Pancreas (tissue), 10 donors: ENCODE measurements at regions not wholly inside any gene's neighbourhood (a gene's known extent, or its start where the extent isn't known, plus 50 kb on each side); places are given as distances from the start of the nearest gene placed in this dataset.

Experiments used
- ATAC-seq, 4 donors: fragments of 200-7000 bp; cut with Tn5 transposase; one replicate each; pipeline versions ENCODE4 v1.8.0 to v1.9.1; 2020; ENCODE audit warnings: mild to moderate bottlenecking in 4 of 4, moderate library complexity in 4 of 4
- DNase-seq, 6 donors: peaks; one replicate each; pipeline ENCODE4 v3.0.0-alpha.2; 2020
- FAIRE-seq: peaks from 2 replicates; lab custom pipeline; 2012; peaks lifted over from hg19 to GRCh38; lab: Jason Lieb, UNC
- H3K27ac ChIP-seq, 4 donors: fragments of 200-600 bp; sonication (generic); 1 replicate in 3 of 4; 2 replicates in 1 of 4; pipeline versions ENCODE4 v1.5.0 to v1.8.0; 2020
- H3K27me3 ChIP-seq, 4 donors: fragments of 200-600 bp; one replicate each; pipeline ENCODE4 v1.8.0; 2021
- H3K36me3 ChIP-seq, 3 donors: fragments of 200-600 bp; sonication (generic) in 1 of 3; one replicate each; pipeline versions ENCODE4 v1.5.0 to v1.8.0; 2020 to 2021
- H3K4me1 ChIP-seq, 3 donors: fragments of 200-600 bp; one replicate each; pipeline ENCODE4 v1.8.0; 2021
- H3K4me3 ChIP-seq, 4 donors: fragments of 200-600 bp; sonication (generic) in 2 of 4; one replicate each; pipeline versions ENCODE4 v1.5.0 to v1.8.0; 2020 to 2021
- H3K9me3 ChIP-seq, 4 donors: fragments of 200-600 bp; one replicate each; pipeline ENCODE4 v1.8.0; 2021
- WGBS, 2 donors: extraction: QIAGEN DNeasy Blood & Tissue Kit; methylation state at CpG; one replicate each; pipeline ENCODE4 v1.1.7; 2013; 5-methylcytosine and 5-hydroxymethylcytosine counted together
- intact Hi-C, 3 donors: fragments of 100-400 bp; cut with DNase I; formaldehyde crosslinking; loops; one replicate each; pipeline versions ENCODE4 v1.11.1 to v1.14.2; 2022
- TF ChIP-seq, protein P1 (sequence below), 4 donors: fragments of 200-600 bp; sonication (generic) in 3 of 4; IDR thresholded peaks; one replicate each; pipeline versions ENCODE4 v1.5.0 to v1.8.0; 2021; ENCODE audit warnings: antibody characterized with exemption in 4 of 4
- donor health status: healthy with polysubstance abuse.
- donor health status: DM: no; HTN: no; CAD: no; lungs with moderate emphysema.
- donor health status: DM: no; HTN: no; CAD: no.
- donor health status: control.
- donor health status: control.
- donor health status: Bipolar disorder and iron deficiency.
- donor health status: DM: yes; HTN: yes; CAD: no.
- donor health status: DM: no; HTN: no; CAD: no.
- donor health status: DM: no; HTN: no; CAD: no.
- donor health status: DM: yes; HTN: yes; CAD: no.

DNA sequence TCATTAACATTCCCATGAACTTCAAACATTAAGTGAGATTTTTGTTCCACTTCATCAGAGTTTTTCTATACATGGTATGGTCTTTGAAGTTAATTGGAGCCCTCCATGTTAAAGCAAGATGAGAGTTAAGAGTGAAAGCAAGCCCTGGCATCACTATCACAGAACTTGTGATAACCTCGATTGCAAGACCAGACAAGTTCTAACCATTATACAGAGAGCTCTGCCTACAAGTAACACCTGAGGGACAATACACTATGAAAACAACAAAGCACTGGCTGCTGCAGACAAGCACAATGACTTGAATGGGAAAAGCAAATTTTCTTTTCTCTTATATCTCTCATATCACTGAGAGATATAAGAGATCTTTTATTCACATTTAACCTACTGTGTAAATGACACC is 126.6 kb upstream of the GYPA start:
- Histone ChIP-seq H3K4me3 (no peak overlapping the region), H3K4me1 (no peaks in the 10 kb centered on the region), H3K36me3 (no peaks in the 10 kb centered on the region), H3K9me3 (no peaks in the 10 kb centered on the region), H3K27me3 (no peaks in the 10 kb centered on the region), H3K27ac (no peak overlapping the region)
- DNase-seq = no peak
- TF ChIP-seq, protein P1, sequence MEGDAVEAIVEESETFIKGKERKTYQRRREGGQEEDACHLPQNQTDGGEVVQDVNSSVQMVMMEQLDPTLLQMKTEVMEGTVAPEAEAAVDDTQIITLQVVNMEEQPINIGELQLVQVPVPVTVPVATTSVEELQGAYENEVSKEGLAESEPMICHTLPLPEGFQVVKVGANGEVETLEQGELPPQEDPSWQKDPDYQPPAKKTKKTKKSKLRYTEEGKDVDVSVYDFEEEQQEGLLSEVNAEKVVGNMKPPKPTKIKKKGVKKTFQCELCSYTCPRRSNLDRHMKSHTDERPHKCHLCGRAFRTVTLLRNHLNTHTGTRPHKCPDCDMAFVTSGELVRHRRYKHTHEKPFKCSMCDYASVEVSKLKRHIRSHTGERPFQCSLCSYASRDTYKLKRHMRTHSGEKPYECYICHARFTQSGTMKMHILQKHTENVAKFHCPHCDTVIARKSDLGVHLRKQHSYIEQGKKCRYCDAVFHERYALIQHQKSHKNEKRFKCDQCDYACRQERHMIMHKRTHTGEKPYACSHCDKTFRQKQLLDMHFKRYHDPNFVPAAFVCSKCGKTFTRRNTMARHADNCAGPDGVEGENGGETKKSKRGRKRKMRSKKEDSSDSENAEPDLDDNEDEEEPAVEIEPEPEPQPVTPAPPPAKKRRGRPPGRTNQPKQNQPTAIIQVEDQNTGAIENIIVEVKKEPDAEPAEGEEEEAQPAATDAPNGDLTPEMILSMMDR (IDR thresholded peaks at IDR 0.05) = no peak
- ATAC-seq = no peak
- no peak for FAIRE-seq
- intact Hi-C loops = no loop called here
- 29 to 37% methylated on average over 1 of the region's 1 CpG for WGBS, 2 donors

DNA sequence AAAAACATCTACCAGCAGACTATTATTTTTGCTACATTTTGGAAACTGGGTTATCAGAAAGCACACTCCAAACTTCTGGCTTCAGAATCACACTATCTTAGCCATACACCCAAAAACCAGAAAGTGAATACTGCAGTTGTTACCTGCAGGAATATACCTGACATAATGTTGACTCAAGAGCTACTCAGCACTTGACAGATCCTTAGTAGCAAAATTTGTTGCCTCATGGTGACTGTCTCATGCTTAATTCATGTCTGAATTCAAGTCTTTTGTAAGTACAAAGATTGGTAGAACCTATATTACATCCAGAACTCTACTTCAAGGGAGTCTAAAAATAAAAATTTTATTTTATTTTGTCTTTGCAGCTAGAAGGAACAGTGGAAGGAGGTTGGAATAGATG is 140.2 kb upstream of the GYPA start:
- no peaks in the 10 kb centered on the region for H3K4me1 ChIP-seq
- intact Hi-C loops = no loop called here
- TF ChIP-seq, protein P1 (IDR thresholded peaks at IDR 0.05) = no peak
- no peak for DNase-seq
- H3K4me3 ChIP-seq = no peak overlapping the region
- H3K9me3 ChIP-seq = no peaks in the 10 kb centered on the region
- no peak overlapping the region for H3K27ac ChIP-seq
- no peaks in the 10 kb centered on the region for H3K27me3 ChIP-seq
- no peak for FAIRE-seq
- H3K36me3 ChIP-seq = no peaks in the 10 kb centered on the region
- no peak for ATAC-seq

GRCh38 chr4:144283526-144283925 is 143.0 kb upstream of the GYPA start:
- no peak overlapping the region for H3K4me3 ChIP-seq
- no peaks in the 10 kb centered on the region for H3K27me3 ChIP-seq
- WGBS, 2 donors = 25% methylated on average over 6 of the region's 6 CpGs
- no peak for FAIRE-seq
- no peak for DNase-seq
- H3K36me3 ChIP-seq = no peaks in the 10 kb centered on the region
- no peak overlapping the region for H3K27ac ChIP-seq
- H3K9me3 ChIP-seq = no peaks in the 10 kb centered on the region
- intact Hi-C loops = no loop called here
- no peaks in the 10 kb centered on the region for H3K4me1 ChIP-seq
- no peak for ATAC-seq
- TF ChIP-seq, protein P1 (IDR thresholded peaks at IDR 0.05) = no peak

DNA sequence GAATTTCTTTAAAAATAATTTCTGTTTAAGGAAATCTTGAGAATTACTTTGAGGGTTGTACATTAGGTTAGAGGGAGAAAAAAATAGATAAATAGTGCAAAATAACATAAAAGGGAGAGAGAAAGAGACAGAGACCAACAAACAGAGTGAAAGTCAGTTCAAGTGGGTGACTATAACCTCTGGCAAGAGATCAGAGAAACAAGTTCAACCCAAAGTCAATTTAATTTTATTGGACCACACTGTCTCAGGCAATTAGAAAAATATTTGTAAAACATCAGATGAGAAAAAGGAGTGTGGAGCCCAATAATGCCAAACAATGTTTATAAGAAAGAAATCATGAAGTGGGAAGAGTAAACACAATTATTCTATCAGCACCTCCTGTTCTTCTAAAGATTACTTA is 143.5 kb upstream of the GYPA start:
- Histone ChIP-seq H3K4me3 (no peak overlapping the region), H3K27me3 (no peaks in the 10 kb centered on the region), H3K9me3 (no peaks in the 10 kb centered on the region), H3K27ac (no peak overlapping the region), H3K36me3 (no peaks in the 10 kb centered on the region), H3K4me1 (no peaks in the 10 kb centered on the region)
- DNase-seq (no peak), FAIRE-seq (no peak), ATAC-seq (no peak)
- TF ChIP-seq, protein P1 (IDR thresholded peaks at IDR 0.05) = no peak
- intact Hi-C loops = no loop called here

GRCh38 chr4:144288011-144288903 is 147.7 kb upstream of the GYPA start:
- Histone ChIP-seq H3K27me3 (no peaks in the 10 kb centered on the region), H3K4me1 (no peaks in the 10 kb centered on the region), H3K9me3 (no peaks in the 10 kb centered on the region), H3K27ac (no peak overlapping the region), H3K36me3 (no peaks in the 10 kb centered on the region), H3K4me3 (no peak overlapping the region)
- no peak for ATAC-seq
- 69 to 71% methylated on average over 6 of the region's 6 CpGs for WGBS, 2 donors
- DNase-seq = no peak
- TF ChIP-seq, protein P1 (IDR thresholded peaks at IDR 0.05) = no peak
- intact Hi-C loops = no loop called here
- FAIRE-seq = no peak
